Common myeloid progenitor, CD34-positive (primary cell): ENCODE measurements at regions not wholly inside any gene's neighbourhood (a gene's known extent, or its start where the extent isn't known, plus 50 kb on each side); places are given as distances from the start of the nearest gene placed in this dataset.
"Not testable (repeated sequence)": the region's sequence is repeated elsewhere in the genome, so short reads cannot be mapped to it uniquely, and the experiment has no call there.

Source experiments
- CTCF ChIA-PET: fragments of 350-600 bp; sonication (Branson Sonifier 250); formaldehyde crosslinking; loops from one replicate; lab custom pipeline; 2021; ENCODE audit warnings: antibody characterized with exemption; lab: Charles Lee
- POLR2A ChIA-PET: fragments of 350-600 bp; sonication (Branson Sonifier 250); formaldehyde crosslinking; loops from one replicate; lab custom pipeline; 2021; ENCODE audit warnings: antibody characterized with exemption; lab: Charles Lee
- DNase-seq, 3 donors: peaks; one replicate each; pipeline versions ENCODE4 v3.0.0 to v3.0.0-alpha.2; 2013
- H3K27ac ChIP-seq, 2 experiments: 1 replicate in 1 of 2; 2 replicates in 1 of 2; pipeline ENCODE4 v1.7.0; 2013; ENCODE audit warnings: inconsistent platforms in 2 of 2, low read length in 2 of 2, mild to moderate bottlenecking in 2 of 2, low read depth in 1 of 2, moderate library complexity in 1 of 2; ENCODE audit not compliant: severe bottlenecking in 2 of 2, insufficient read depth in 1 of 2, poor library complexity in 1 of 2
- H3K27me3 ChIP-seq, 5 experiments: replicated peaks in 2 of 5; 1 replicate in 3 of 5; 2 replicates in 2 of 5; pipeline versions ENCODE4 v1.6.1 to v1.7.0; 2013; ENCODE audit warnings: low read length in 4 of 5, mild to moderate bottlenecking in 2 of 5, moderate library complexity in 2 of 5, inconsistent platforms in 1 of 5; ENCODE audit not compliant: insufficient read depth in 5 of 5, control insufficient read depth in 4 of 5
- H3K36me3 ChIP-seq, 4 experiments: 1 replicate in 2 of 4; 2 replicates in 2 of 4; pipeline versions ENCODE4 v1.6.1 to v1.7.0; 2013; ENCODE audit warnings: low read length in 3 of 4, control low read depth in 1 of 4, mild to moderate bottlenecking in 1 of 4; ENCODE audit not compliant: control insufficient read depth in 4 of 4, insufficient read depth in 4 of 4
- H3K4me1 ChIP-seq, 4 experiments: 1 replicate in 3 of 4; 2 replicates in 1 of 4; pipeline versions ENCODE4 v1.6.1 to v1.7.1; 2013; ENCODE audit warnings: low read length in 3 of 4, mild to moderate bottlenecking in 3 of 4, control low read depth in 1 of 4, inconsistent platforms in 1 of 4, moderate library complexity in 1 of 4; ENCODE audit not compliant: control insufficient read depth in 4 of 4, insufficient read depth in 4 of 4; ENCODE audit errors: control extremely low read depth in 1 of 4
- H3K4me3 ChIP-seq, 7 experiments: 1 replicate in 4 of 7; 2 replicates in 3 of 7; pipeline versions ENCODE4 v1.5.1 to v1.7.0; 2013; ENCODE audit warnings: mild to moderate bottlenecking in 7 of 7, low read length in 6 of 7, moderate library complexity in 6 of 7, inconsistent platforms in 2 of 7, low read depth in 2 of 7, control low read depth in 1 of 7; ENCODE audit not compliant: insufficient read depth in 4 of 7, control insufficient read depth in 1 of 7; ENCODE audit errors: extremely low read depth in 1 of 7
- H3K9me3 ChIP-seq, 5 experiments: 1 replicate in 4 of 5; 2 replicates in 1 of 5; pipeline versions ENCODE4 v1.6.1 to v1.7.1; 2013; ENCODE audit warnings: low read length in 4 of 5, mild to moderate bottlenecking in 2 of 5, inconsistent platforms in 1 of 5, low read depth in 1 of 5, moderate library complexity in 1 of 5; ENCODE audit not compliant: control insufficient read depth in 4 of 5, insufficient read depth in 2 of 5; ENCODE audit errors: control extremely low read depth in 1 of 5
- WGBS: methylation state at CpG from one replicate; pipeline ENCODE4 v1.1.5; 2013; ENCODE audit not compliant: insufficient coverage; 5-methylcytosine and 5-hydroxymethylcytosine counted together

- Histone ChIP-seq H3K9me3 (no peaks in the 10 kb centered on the region), H3K27me3 (no peaks in the 10 kb centered on the region), H3K27ac (no peak overlapping the region), H3K4me3 (no peak overlapping the region), H3K36me3 (no peaks in the 10 kb centered on the region), H3K4me1 (no peaks in the 10 kb centered on the region)
- POLR2A ChIA-PET, result interaction anchor here (0.7 kb wide), 1 partner anchor 151 kb away, joined by 3 read pairs; no protein-coding TSS in a partner anchor
- 89% methylated on average over 2 of the region's 2 CpGs for WGBS
- CTCF ChIA-PET, result no interaction called here
- DNase-seq, result no peak
These were observed 56.5 kb upstream of the MCHR2 start for GRCh38 chr6:100050550-100050949.

- POLR2A ChIA-PET, DNase-seq, CTCF ChIA-PET: not testable (repeated sequence)
These were observed 49.9 kb upstream of the MCHR2 start for GRCh38 chr6:100043961-100044360.

More at GRCh38 chr6:100043961-100044360, 49.9 kb upstream of the MCHR2 start:
- not testable (repeated sequence) for H3K36me3 ChIP-seq, H3K27ac ChIP-seq, H3K9me3 ChIP-seq, H3K27me3 ChIP-seq, H3K4me1 ChIP-seq, H3K4me3 ChIP-seq
